Endothelial cell of umbilical vein (primary cell): ENCODE measurements at regions not wholly inside any gene's neighbourhood (a gene's known extent, or its start where the extent isn't known, plus 50 kb on each side); places are given as distances from the start of the nearest gene placed in this dataset.
"Not testable (repeated sequence)": the region's sequence is repeated elsewhere in the genome, so short reads cannot be mapped to it uniquely, and the experiment has no call there.

Experiments used
- EZH2 ChIP-seq: IDR thresholded peaks from 2 replicates; pipeline ENCODE4 v1.6.1; 2012; ENCODE audit warnings: borderline replicate concordance, low read depth, mild to moderate bottlenecking, moderate library complexity, low read length, inconsistent platforms; ENCODE audit not compliant: severe bottlenecking
- POLR2A ChIP-seq: IDR thresholded peaks from 2 replicates; pipeline ENCODE4 v1.6.1; 2012; ENCODE audit warnings: low read depth, mild to moderate bottlenecking, control low read depth, low read length
- TF ChIP-seq, protein P1 (sequence below), 2 donors: IDR thresholded peaks; 1 replicate in 1 of 2; 2 replicates in 1 of 2; pipeline ENCODE4 v1.5.1; 2011; ENCODE audit warnings: low read length in 2 of 2, mild to moderate bottlenecking in 2 of 2, moderate library complexity in 2 of 2, control low read depth in 1 of 2, inconsistent platforms in 1 of 2, low read depth in 1 of 2; ENCODE audit not compliant: insufficient read depth in 1 of 2; ENCODE audit errors: extremely low read depth in 1 of 2

DNA sequence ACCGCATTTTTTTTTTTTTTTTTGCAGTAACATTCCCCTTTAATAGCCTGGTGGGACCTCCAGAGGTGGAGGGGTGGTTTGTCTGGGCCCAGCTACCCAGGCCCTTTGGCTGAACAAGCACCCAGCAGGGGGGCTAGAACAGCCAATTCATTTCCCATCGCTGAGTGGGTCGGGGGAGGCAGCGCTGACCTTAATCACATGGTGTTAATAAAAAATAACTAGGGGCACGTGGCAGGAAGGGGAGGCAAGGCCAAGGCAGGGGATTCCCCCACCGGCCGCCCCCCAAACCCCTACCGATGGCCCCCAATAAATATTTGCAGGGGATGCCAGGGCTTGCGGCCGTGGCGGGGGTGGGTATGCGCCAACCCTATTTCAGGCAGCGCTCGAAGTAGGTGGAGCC lies 1709.9 kb downstream of the TP53TG3F start:
- TF ChIP-seq POLR2A, EZH2: not testable (repeated sequence)
- TF ChIP-seq, protein P1, sequence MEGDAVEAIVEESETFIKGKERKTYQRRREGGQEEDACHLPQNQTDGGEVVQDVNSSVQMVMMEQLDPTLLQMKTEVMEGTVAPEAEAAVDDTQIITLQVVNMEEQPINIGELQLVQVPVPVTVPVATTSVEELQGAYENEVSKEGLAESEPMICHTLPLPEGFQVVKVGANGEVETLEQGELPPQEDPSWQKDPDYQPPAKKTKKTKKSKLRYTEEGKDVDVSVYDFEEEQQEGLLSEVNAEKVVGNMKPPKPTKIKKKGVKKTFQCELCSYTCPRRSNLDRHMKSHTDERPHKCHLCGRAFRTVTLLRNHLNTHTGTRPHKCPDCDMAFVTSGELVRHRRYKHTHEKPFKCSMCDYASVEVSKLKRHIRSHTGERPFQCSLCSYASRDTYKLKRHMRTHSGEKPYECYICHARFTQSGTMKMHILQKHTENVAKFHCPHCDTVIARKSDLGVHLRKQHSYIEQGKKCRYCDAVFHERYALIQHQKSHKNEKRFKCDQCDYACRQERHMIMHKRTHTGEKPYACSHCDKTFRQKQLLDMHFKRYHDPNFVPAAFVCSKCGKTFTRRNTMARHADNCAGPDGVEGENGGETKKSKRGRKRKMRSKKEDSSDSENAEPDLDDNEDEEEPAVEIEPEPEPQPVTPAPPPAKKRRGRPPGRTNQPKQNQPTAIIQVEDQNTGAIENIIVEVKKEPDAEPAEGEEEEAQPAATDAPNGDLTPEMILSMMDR (IDR thresholded peaks at IDR 0.05; ENCODE audit: extremely low read depth in 1 of 2, insufficient read depth in 1 of 2, low read depth in 1 of 2, low read length in 2 of 2), result not testable (repeated sequence)
